ENCODE measurements at regions not wholly inside any gene's neighbourhood (a gene's known extent, or its start where the extent isn't known, plus 50 kb on each side); places are given as distances from the start of the nearest gene placed in this dataset.
"Not testable (repeated sequence)": the region's sequence is repeated elsewhere in the genome, so short reads cannot be mapped to it uniquely, and the experiment has no call there.

DNA sequence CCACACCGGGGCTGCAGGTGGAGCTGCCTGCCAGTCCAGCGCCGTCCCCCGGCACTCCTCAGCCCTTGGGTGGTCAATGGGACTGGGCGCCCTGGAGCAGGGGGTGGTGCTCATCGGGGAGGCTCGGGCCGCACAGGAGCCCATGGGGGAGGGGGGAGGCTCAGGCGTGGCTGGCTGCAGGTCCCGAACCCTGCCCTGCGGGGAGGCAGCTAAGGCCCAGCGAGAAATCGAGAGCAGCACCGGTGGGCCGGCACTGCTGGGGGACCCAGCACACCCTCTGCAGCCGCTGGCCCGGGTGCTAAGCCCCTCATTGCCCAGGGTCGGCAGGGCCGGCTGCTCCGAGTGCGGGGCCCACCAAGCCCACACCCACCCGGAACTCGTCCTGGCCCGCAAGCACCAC is 145.9 kb upstream of the NRP1 start:
- in situ Hi-C loops (cut with HindIII; ENCODE audit: low pct_unique_long_range_greater_than_20kb, low sequenced_read_pairs); DNase-seq (ENCODE audit: low read depth): not testable (repeated sequence)

DNA sequence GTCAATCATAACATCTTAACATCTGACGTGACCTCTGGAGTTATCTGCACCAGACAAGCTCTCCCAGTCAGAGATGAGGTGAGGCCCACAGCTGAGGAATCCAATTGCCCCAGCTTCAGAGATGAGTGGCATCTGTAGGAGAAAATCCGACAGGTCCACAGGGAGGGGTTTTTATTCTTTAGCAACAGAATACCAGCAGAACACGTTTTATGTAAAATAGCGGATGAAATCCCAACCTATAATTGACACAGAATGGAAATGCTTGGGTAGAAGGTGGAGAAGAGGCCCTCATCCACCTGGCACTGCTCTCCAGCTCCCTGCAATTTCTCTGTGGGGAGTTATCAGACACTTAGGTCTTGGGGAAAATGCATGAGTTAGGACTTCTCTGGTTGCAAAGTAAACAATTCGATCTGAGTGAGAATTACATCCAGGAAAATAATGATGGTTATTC is 144.2 kb upstream of the NRP1 start:
- in situ Hi-C loops (cut with HindIII; ENCODE audit: low pct_unique_long_range_greater_than_20kb, low sequenced_read_pairs) = no loop called here
- DNase-seq (ENCODE audit: low read depth) = no peak

DNA sequence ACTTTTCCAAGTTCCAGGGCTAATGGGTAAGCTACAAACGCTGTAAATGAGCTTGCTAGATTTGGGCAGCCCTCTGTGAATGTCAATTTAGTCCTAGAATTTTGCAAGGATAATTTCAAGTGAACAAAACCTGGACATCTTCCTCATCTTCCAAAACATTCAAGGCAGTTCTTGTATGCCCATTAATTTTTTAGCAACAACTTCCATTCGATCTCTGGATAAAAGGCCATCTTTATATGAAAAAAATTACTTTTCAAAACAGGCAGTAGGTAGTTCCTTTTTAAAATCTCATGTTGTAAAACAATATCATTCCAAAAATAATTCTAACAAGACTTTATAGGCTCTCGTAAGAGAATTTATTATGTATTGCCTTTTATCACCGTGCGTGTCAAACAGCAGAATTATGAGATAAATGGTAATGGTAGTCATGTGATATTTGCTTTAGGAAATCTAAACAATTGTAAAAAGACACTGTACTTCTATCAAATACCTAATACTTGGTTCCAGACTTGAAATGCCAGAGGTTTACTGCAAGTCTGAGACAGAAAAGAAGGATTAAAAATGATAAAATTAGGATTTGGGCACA is 143.7 kb upstream of the NRP1 start:
- in situ Hi-C loops (cut with HindIII; ENCODE audit: low pct_unique_long_range_greater_than_20kb, low sequenced_read_pairs) = no loop called here
- no peak for DNase-seq (ENCODE audit: low read depth)

DNA sequence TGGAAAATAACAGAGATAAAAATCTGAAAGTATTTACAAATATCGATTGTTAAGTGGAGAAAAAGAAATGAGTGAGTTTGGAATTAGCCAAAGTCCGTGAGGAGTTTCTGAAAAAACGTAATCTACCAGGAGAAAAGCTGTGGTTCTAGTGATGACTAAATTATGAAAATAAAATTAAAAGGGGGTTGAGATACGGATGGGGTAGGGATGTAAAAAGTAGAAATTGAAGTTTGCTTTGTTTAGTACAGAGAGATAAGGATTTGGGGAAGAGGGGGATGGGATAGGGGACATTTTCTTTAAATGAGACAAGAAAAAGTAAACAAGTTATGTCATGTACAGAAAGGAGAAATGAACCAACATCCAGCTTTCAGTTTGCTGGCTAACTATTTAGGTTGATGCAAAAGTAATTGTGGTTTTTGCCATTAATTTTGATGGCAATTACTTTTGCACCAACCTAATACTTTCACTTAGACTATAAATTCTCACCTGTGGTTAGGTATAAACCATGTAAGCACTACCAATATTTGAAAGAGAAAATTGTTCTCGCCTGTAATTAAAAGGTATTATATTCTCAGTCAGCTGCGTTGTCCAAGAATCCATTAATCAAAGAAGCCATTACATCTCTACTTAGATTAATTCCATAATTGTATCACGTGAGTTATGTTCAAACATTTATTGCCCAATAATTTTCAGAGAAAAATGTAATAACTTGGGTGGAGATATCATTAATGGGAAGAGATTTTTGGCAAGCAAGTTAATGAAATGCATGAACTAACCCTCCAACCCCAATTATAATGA is 143.0 kb upstream of the NRP1 start:
- in situ Hi-C loops (cut with HindIII; ENCODE audit: low pct_unique_long_range_greater_than_20kb, low sequenced_read_pairs) = no loop called here
- DNase-seq (ENCODE audit: low read depth) = no peak

DNA sequence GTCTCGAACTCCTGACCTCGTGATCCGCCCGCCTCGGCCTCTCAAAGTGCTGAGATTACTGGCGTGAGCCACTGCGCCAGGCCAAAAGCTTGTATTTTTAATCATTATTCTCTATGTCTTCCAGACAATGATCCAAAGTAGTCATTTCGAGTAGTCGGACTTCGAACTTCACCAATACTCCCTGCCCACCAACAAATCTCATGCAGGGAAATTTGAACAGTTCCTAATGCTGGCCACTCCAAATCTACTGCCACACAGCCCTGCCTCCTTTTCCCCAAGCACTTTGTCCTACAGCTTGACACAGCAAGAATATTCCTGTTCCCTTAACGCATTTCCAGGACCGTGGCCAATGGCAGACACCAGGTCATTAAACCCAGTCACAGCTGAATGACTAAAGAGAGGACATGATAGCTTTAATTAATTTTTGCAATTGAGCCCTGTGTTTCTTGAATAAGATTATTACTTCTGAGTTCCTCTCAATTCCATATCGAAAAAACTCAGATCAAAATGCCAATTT is 142.3 kb upstream of the NRP1 start:
- DNase-seq (ENCODE audit: low read depth) = no peak
- in situ Hi-C loops (cut with HindIII; ENCODE audit: low pct_unique_long_range_greater_than_20kb, low sequenced_read_pairs) = no loop called here

DNA sequence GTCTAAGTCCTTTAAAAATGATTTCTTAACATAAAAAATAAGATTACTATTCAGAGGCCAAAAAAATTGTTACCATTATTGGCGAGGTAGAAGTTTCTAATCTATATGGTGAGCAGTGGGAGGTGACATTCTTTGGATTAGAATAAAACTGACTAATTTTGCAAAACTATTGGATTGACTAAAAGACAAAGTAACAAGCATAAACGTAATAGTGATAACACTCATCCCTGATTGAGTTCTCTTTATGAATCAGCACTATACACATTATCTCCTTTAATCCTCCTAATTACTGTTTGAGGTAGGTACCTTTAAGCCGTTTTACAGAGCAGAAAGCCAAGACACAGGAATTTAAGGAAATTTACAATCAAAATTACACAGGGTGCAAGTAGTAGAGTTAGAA is 139.2 kb upstream of the NRP1 start:
- in situ Hi-C loops (cut with HindIII; ENCODE audit: low pct_unique_long_range_greater_than_20kb, low sequenced_read_pairs) = no loop called here
- DNase-seq (ENCODE audit: low read depth) = no peak

DNA sequence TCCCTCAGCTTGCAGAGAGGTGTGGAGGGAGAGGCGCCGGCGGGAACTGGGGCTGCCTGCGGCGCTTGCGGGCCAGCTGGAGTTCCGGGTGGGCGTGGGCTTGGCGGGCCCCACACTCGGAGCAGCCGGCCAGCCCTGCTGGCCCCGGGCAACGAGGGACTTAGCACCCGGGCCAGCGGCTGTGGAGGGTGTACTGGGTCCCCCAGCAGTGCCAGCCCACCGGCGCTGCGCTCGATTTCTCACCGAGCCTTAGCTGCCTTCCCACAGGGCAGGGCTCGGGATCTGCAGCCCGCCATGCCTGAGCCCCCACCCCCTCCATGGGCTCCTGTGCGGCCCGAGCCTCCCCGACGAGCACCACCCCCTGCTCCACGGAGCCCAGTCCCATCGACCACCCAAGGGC is 133.5 kb upstream of the NRP1 start:
- DNase-seq (ENCODE audit: low read depth); in situ Hi-C loops (cut with HindIII; ENCODE audit: low pct_unique_long_range_greater_than_20kb, low sequenced_read_pairs): not testable (repeated sequence)

DNA sequence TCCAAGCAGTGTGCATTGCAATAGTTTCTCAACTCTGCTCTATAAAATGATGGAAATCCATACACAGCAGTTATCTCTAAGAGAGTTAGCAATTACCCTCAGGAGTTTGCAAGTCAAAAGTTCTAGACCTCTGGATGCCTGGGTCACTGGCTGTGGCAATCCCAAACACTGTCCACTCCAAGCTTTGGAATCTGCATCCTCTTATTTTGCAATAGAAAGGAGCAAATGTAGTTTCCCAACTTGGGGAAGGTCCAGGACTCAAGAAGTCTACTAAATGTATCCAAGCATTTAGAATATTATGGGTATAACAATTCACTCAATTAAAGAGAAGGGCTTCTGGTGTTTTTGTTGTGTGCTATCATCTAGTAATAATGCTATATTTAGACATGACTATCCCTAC is 131.3 kb upstream of the NRP1 start:
- in situ Hi-C loops (cut with HindIII; ENCODE audit: low pct_unique_long_range_greater_than_20kb, low sequenced_read_pairs) = no loop called here
- DNase-seq (ENCODE audit: low read depth) = no peak

DNA sequence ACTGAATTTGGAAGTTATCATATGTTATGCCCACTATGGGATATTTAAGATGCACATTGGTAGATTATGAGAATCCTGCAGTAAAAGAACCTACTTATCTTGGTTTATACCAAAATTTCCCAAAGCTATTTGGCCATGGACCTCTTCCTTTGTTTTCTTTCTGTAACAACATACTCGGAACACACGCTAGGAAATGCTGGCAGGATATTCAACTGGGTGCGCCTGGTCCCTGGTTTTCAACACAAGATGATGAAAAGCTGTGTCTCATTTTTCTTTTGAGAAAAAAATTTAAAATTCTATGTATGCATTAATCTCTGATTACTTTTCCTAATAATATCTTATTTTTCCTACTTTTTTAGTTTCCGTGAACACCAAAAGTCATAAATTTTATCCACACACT is 128.5 kb upstream of the NRP1 start:
- in situ Hi-C loops (cut with HindIII; ENCODE audit: low pct_unique_long_range_greater_than_20kb, low sequenced_read_pairs) = no loop called here
- DNase-seq (ENCODE audit: low read depth) = no peak

DNA sequence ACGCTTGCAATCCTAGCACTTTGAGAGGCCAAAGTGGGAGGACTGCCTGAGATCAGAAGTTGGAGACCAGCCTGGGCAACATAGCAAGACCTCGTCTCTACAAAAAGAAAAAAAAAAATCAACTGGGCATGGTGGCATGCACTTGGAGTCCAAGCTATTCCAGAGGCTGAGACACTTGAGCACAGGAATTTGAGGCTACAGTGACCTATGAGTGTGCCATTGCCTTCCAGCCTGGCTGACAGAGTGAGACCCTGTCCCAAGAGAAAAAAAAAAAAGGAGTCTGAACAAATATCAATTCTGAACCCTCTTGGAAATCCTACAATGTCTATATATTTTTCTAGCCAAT is 126.8 kb upstream of the NRP1 start:
- in situ Hi-C loops (cut with HindIII; ENCODE audit: low pct_unique_long_range_greater_than_20kb, low sequenced_read_pairs) = no loop called here
- no peak for DNase-seq (ENCODE audit: low read depth)

DNA sequence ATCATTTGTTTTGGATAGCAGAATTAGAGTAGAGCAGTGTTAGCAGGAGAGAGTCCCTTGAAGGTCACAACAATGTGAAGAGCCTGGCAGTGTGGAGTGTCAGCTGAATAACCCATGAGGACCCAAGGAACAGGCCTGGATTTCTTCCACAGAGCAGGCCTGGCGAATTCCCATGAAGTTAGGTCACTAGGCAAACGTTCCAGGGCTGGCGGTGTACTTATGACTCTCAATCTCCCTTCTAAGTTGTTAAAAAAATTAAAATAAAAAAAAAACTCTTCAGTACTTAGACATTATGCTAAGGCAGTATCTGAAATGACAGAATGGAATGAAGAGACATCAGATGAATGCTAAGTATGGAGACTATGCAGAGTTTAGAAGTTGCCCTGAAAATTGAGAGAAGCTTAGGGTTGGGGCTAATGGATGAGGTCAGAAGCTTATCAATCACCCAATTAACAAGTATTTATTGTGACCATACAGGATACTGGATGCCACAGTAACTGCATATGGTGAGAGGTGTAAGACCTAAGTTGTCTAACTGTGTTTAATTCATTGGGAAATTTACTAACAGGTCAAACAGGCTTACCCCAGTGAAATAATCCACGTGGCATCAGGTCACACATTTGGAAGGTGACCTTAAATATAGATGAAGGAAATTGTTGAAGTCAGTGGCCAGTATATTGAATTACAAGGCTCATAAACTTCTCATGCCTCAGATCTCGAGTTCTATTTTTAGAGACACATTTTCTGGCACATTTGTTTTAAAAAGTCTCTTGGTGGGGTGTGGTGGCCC is 126.2 kb upstream of the NRP1 start:
- in situ Hi-C loops (cut with HindIII; ENCODE audit: low pct_unique_long_range_greater_than_20kb, low sequenced_read_pairs) = no loop called here
- no peak for DNase-seq (ENCODE audit: low read depth)

DNA sequence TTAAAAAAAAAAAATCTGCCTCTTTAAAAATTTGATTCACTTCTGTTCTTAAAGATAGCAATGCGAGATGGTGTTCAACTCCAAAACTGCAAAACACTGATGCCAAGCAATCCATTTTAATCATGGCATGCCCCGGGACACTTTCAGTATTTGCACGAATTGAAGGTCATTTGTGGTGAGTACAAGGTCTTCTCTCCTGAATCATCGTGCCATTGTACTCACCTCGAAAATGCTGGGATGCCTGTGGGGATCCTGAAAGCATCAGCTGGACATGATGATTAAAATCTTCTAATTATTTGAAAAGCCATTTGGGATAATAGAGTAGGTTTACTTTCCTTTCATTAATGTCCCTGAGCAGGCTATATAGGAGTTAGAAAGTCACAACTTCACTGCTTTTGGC is 125.1 kb upstream of the NRP1 start:
- in situ Hi-C loops (cut with HindIII; ENCODE audit: low pct_unique_long_range_greater_than_20kb, low sequenced_read_pairs) = no loop called here
- no peak for DNase-seq (ENCODE audit: low read depth)

DNA sequence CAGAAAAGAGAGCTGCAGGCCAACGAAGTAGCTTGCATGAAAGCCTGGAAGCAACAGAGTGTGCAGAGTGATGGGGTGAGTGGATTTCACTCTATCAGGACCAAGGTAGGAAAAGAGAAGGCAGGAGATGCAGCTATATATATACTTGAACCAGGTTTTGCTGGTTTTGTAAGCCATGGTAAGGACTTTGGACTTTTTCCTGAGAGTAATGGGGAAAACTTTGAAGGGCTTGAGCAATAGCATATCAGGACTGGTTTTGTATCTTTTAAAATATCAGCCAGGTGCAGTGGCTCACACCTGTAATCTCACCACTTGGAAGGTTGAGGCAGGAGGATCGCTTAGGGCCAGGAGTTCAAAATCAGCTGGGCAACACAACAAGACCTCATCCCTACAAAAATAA is 120.6 kb upstream of the NRP1 start:
- no peak for DNase-seq (ENCODE audit: low read depth)
- in situ Hi-C loops (cut with HindIII; ENCODE audit: low pct_unique_long_range_greater_than_20kb, low sequenced_read_pairs) = no loop called here

DNA sequence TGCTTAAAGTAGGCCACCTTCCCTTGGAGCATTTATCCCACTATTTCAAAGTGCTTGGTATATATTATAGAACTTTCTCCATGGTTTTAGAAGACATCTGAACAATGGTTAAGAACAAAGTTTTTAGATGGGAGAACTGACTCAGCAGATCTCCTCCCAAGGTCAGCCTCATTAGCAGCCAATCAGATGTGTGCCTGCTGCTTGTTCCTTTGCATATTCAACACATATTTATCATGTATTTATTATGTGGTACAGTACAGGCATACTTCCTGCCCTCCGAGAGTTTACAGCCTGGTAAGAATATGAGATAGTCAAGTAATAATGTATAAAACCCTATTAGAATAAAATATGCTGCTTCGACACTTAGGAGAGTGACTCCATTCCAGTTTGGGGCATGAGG is 120.1 kb upstream of the NRP1 start:
- in situ Hi-C loops (cut with HindIII; ENCODE audit: low pct_unique_long_range_greater_than_20kb, low sequenced_read_pairs) = no loop called here

DNA sequence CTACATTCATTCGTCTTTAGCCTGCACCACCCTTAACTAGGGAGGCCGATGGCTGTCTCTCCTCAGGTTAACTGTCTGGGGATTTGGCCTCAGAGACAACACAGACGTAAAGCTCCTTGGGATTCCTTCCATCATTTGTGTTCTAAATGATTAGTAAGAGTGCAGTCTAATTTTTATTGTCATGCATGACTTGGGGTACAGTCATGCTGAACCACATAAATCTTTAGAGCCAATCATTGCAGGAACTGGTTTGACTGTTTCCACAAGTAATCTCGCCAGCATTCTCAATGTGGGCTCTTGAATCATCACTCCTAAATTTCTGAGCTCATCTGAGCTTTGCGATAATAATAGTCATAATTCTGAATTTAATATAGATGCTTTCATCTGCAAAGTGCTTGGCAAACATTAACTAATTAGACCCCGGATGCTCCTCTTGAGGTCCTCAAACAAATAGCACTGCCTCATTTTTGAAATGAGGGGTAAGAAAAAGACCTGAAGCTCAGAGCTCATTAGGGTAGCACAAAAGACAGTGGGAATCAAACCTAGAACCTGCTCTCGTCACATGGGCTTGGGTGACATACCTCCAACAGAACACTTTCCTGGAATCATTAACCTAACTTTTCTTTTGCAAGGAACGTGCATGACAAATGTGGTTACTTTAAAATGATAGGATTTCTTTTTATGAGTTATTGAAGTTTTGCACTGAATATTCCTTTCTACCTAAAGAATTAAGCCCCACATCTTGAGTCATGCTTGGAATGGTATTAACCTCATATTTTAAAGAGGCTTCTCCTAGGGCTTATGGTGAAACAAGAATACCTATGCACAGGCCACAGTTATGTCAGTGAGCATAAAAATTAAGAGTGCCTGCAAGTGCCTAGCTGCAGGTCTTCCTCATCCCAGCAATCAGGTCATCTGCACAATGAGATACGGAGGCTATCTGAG is 118.9 kb upstream of the NRP1 start:
- peak; percentile 74 for DNase-seq (ENCODE audit: low read depth)
- in situ Hi-C loops (cut with HindIII; ENCODE audit: low pct_unique_long_range_greater_than_20kb, low sequenced_read_pairs) = no loop called here

More for the DNA sequence above, 120.1 kb upstream of the NRP1 start:
- no peak for DNase-seq (ENCODE audit: low read depth)

DNA sequence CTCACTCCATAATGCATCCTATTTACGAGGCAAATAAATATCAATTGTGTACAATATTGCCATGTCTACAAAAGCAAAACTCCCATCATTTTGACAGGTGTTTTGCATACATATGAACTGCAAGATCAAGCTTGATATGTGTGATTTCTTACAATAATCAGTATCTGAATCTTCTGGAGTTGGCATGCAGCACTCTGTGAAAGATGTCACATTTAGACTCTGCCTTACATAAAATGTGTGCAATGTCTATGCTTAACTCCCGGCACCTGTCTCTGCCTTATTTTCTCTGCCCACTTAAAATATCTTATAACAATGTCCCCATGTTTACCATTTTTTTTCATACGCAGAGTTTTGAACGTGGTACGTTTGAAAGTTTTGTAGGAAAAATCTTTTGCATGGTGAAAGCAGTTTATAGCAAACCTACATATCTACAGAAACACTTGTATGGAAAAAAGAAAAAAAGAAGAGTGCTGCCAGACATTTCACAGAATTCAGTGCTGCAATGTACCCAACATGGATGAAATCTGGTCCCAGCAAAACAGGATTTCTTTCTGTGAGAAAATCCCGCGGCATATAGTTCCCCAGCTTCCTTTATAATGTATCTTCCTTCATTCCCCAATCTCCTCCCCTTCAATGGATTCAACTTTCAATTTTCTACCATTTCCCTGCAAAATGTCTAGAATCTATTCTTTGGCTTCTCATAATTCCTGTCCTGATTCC is 114.1 kb upstream of the NRP1 start:
- DNase-seq (ENCODE audit: low read depth) = no peak
- in situ Hi-C loops (cut with HindIII; ENCODE audit: low pct_unique_long_range_greater_than_20kb, low sequenced_read_pairs) = no loop called here

DNA sequence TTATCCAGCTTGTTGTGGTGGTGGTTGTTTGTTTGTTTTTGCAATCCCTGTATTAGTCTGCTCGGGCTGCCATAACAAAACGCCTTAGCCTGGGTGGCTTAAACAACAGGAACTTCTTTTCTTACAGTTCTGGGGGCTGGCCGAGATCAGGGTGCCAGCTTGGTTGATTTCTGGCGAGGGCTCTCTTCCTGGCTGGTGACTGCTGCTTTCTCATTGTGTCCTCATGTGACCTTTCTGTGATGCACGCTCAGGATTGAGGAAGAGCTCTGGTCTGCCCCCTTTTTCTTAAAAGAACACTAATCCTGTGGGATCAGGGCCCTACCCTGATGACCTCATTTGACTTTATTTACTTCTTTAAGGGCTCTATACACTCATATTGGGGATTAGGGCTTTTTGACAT is 107.1 kb upstream of the NRP1 start:
- in situ Hi-C loops (cut with HindIII; ENCODE audit: low pct_unique_long_range_greater_than_20kb, low sequenced_read_pairs) = no loop called here
- DNase-seq (ENCODE audit: low read depth) = no peak

DNA sequence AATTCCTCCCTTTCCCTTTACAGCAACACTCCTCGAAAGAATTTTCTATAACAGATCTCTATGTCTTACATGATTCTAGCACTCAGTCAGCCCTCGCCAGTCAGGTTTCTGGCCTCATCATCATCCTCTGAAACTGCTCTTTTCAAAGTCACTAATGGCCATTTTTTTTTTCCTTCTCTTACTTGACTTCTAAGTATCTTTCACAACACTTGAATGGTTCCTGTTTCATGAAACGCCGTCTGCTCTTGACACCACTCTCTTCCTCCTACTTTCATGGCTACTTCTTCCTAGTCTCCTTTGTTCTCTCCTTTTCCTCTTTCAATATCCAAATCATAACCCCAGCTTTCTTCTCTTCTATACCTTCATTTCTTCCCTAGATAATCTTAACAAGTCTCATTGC is 100.5 kb upstream of the NRP1 start:
- in situ Hi-C loops (cut with HindIII; ENCODE audit: low pct_unique_long_range_greater_than_20kb, low sequenced_read_pairs) = no loop called here
- DNase-seq (ENCODE audit: low read depth) = no peak

All from Caki2 (cell line).